Neural cell (in vitro differentiated cells): ENCODE measurements at regions not wholly inside any gene's neighbourhood (a gene's known extent, or its start where the extent isn't known, plus 50 kb on each side); places are given as distances from the start of the nearest gene placed in this dataset.
"Not testable (repeated sequence)": the region's sequence is repeated elsewhere in the genome, so short reads cannot be mapped to it uniquely, and the experiment has no call there.

Experiments used
- H2AFZ ChIP-seq: fragments of 200-600, 300-800 bp; sonication (generic), shearing (Covaris generic); 2 replicates; pipeline ENCODE4 v1.6.0; 2014; ENCODE audit warnings: low read depth, mild to moderate bottlenecking, antibody characterized with exemption, low read length, moderate library complexity
- H3F3A ChIP-seq: fragments of 200-600 bp; shearing (Covaris generic); 2 replicates; pipeline ENCODE4 v1.6.1; 2016; ENCODE audit warnings: mild to moderate bottlenecking, moderate library complexity, mixed read lengths, antibody characterized with exemption, low read length; ENCODE audit not compliant: insufficient read depth, poor library complexity, severe bottlenecking
- H3K27ac ChIP-seq: fragments of 200-600, 300-800 bp; sonication (generic), shearing (Covaris generic); 2 replicates; pipeline ENCODE4 v1.5.1; 2014; ENCODE audit warnings: mild to moderate bottlenecking, low read length, moderate library complexity
- H3K27me3 ChIP-seq: fragments of 300-800, 200-600 bp; sonication (generic), shearing (Covaris generic); 2 replicates; pipeline ENCODE4 v1.6.0; 2014; ENCODE audit warnings: mild to moderate bottlenecking, low read depth, low read length, moderate library complexity; ENCODE audit not compliant: insufficient read depth
- H3K36me3 ChIP-seq: fragments of 300-800, 200-600 bp; sonication (generic), shearing (Covaris generic); 2 replicates; pipeline ENCODE4 v1.5.1; 2014; ENCODE audit warnings: mild to moderate bottlenecking, antibody characterized with exemption, low read length, moderate library complexity; ENCODE audit not compliant: insufficient read depth
- H3K4me2 ChIP-seq: fragments of 300-800, 200-600 bp; sonication (generic), shearing (Covaris generic); 2 replicates; pipeline ENCODE4 v1.6.0; 2014; ENCODE audit warnings: mild to moderate bottlenecking, low read length
- H3K4me3 ChIP-seq: fragments of 300-800, 200-600 bp; sonication (generic), shearing (Covaris generic); 2 replicates; pipeline ENCODE4 v1.5.1; 2014; ENCODE audit warnings: mild to moderate bottlenecking, low read length, moderate library complexity
- H3K79me2 ChIP-seq: fragments of 200-600 bp; shearing (Covaris generic); replicated peaks from 2 replicates; pipeline ENCODE4 v1.6.0; 2014; ENCODE audit warnings: mild to moderate bottlenecking, low read length, moderate library complexity; ENCODE audit not compliant: insufficient read depth
- H3K9ac ChIP-seq: fragments of 300-800, 200-600 bp; sonication (generic), shearing (Covaris generic); 2 replicates; pipeline ENCODE4 v1.6.1; 2016; ENCODE audit warnings: mild to moderate bottlenecking, low read length, mixed read lengths
- H3K9me2 ChIP-seq: fragments of 200-600 bp; shearing (Covaris generic); 2 replicates; pipeline ENCODE4 v1.6.1; 2016; ENCODE audit warnings: mild to moderate bottlenecking, low read length, mixed read lengths; ENCODE audit not compliant: insufficient read depth
- H3K9me3 ChIP-seq: fragments of 200-600, 300-800 bp; sonication (generic), shearing (Covaris generic); 2 replicates; pipeline ENCODE4 v1.6.1; 2016; ENCODE audit warnings: mild to moderate bottlenecking, mixed run types, low read length, moderate library complexity, mixed read lengths
- H4K20me1 ChIP-seq: fragments of 200-600 bp; shearing (Covaris generic); 2 replicates; pipeline ENCODE4 v1.6.1; 2016; ENCODE audit warnings: mild to moderate bottlenecking, mixed run types; ENCODE audit not compliant: insufficient read depth
- EP300 ChIP-seq: fragments of 450-650 bp; conservative IDR thresholded peaks from 2 replicates; pipeline ENCODE4 v1.6.1; 2014; ENCODE audit warnings: antibody characterized with exemption, mild to moderate bottlenecking, moderate library complexity; ENCODE audit not compliant: poor library complexity, severe bottlenecking
- EZH2 ChIP-seq: fragments of 200-600, 300-800 bp; shearing (Covaris generic), sonication (generic); IDR thresholded peaks from 2 replicates; pipeline ENCODE4 v1.6.1; 2014; ENCODE audit warnings: antibody characterized with exemption, low read length, borderline replicate concordance, mild to moderate bottlenecking; ENCODE audit not compliant: insufficient read depth, poor library complexity, severe bottlenecking
- MXI1 ChIP-seq: fragments of 450-650 bp; conservative IDR thresholded peaks from 2 replicates; pipeline ENCODE4 v1.6.1; 2014; ENCODE audit warnings: antibody characterized with exemption, mild to moderate bottlenecking; ENCODE audit not compliant: poor library complexity, severe bottlenecking
- POLR2AphosphoS5 ChIP-seq: IDR thresholded peaks from 2 replicates; pipeline ENCODE4 v1.6.1; 2012
- RAD21 ChIP-seq: fragments of 450-650 bp; conservative IDR thresholded peaks from 2 replicates; pipeline ENCODE4 v1.6.1; 2014; ENCODE audit warnings: antibody characterized with exemption, mild to moderate bottlenecking, moderate library complexity
- TAF1 ChIP-seq: IDR thresholded peaks from 2 replicates; pipeline ENCODE4 v1.6.1; 2012; ENCODE audit warnings: low read depth
- TF ChIP-seq, protein P1 (sequence below): fragments of 450-650 bp; IDR thresholded peaks from 2 replicates; pipeline ENCODE4 v1.5.1; 2014; ENCODE audit warnings: antibody characterized with exemption, mild to moderate bottlenecking, moderate library complexity; ENCODE audit not compliant: poor library complexity, severe bottlenecking
- TF ChIP-seq, protein P2 (sequence below): IDR thresholded peaks from 2 replicates; pipeline ENCODE4 v1.6.1; 2012; ENCODE audit warnings: borderline replicate concordance

DNA sequence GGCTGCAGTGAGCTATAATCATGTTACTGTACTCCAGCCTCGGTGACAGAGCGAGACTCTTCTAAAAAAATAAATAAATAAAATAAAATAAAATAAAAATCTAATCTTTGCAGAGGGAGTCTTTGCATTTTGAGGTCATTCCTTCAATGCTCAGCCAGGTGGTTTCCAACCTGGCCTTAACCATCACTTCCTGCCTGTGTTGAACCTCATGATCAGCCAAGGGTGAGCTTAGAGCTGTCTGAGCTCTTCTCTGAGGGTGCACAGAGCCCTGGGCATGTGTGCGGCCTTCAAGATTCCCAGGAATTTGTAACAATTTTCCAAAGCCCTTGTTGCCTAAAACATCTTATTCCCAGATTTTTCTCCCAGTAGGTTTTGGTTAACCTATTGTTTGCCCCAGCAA is 94.3 kb downstream of the KCNJ12 start:
- H3K27ac ChIP-seq, H3K9me3 ChIP-seq, H3K9me2 ChIP-seq, H3K9ac ChIP-seq, H3K27me3 ChIP-seq, H2AFZ ChIP-seq, H3K4me3 ChIP-seq, H3K36me3 ChIP-seq, H3K4me2 ChIP-seq, H4K20me1 ChIP-seq, H3K79me2 ChIP-seq, H3F3A ChIP-seq: not testable (repeated sequence)

DNA sequence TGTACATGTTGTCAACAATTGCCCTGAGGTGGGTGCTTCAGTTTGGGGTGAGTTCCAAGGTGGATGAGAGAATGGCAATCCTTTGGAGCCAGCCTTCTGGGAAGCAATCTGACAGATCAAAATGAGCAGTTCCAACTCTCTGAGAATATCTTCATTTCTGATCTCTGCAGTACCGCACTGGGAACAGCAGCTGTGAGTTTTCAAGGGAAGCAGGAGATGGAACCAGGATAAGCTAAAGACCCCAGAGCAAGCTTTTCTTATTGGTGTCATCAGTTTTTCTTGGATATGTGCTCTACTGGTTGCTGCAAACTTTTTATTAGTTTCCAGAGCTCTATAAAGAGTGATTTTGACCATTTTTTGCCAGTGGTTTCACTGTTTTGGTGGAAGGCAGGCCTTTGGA is 94.7 kb downstream of the KCNJ12 start:
- Histone ChIP-seq H3K9ac (no peak overlapping the region), H3K36me3 (no peaks in the 10 kb centered on the region), H4K20me1 (no peaks in the 10 kb centered on the region), H3K79me2 (no peaks in the 10 kb centered on the region), H3K9me2 (no peaks in the 10 kb centered on the region), H3F3A (no peaks in the 10 kb centered on the region), H3K4me2 (no peak overlapping the region), H3K4me3 (no peak overlapping the region), H3K27ac (no peak overlapping the region), H3K27me3 (no peaks in the 10 kb centered on the region), H3K9me3 (no peaks in the 10 kb centered on the region), H2AFZ (no peak overlapping the region)
- TF ChIP-seq, protein P1, sequence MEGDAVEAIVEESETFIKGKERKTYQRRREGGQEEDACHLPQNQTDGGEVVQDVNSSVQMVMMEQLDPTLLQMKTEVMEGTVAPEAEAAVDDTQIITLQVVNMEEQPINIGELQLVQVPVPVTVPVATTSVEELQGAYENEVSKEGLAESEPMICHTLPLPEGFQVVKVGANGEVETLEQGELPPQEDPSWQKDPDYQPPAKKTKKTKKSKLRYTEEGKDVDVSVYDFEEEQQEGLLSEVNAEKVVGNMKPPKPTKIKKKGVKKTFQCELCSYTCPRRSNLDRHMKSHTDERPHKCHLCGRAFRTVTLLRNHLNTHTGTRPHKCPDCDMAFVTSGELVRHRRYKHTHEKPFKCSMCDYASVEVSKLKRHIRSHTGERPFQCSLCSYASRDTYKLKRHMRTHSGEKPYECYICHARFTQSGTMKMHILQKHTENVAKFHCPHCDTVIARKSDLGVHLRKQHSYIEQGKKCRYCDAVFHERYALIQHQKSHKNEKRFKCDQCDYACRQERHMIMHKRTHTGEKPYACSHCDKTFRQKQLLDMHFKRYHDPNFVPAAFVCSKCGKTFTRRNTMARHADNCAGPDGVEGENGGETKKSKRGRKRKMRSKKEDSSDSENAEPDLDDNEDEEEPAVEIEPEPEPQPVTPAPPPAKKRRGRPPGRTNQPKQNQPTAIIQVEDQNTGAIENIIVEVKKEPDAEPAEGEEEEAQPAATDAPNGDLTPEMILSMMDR = no peak
- TF ChIP-seq, protein P2, sequence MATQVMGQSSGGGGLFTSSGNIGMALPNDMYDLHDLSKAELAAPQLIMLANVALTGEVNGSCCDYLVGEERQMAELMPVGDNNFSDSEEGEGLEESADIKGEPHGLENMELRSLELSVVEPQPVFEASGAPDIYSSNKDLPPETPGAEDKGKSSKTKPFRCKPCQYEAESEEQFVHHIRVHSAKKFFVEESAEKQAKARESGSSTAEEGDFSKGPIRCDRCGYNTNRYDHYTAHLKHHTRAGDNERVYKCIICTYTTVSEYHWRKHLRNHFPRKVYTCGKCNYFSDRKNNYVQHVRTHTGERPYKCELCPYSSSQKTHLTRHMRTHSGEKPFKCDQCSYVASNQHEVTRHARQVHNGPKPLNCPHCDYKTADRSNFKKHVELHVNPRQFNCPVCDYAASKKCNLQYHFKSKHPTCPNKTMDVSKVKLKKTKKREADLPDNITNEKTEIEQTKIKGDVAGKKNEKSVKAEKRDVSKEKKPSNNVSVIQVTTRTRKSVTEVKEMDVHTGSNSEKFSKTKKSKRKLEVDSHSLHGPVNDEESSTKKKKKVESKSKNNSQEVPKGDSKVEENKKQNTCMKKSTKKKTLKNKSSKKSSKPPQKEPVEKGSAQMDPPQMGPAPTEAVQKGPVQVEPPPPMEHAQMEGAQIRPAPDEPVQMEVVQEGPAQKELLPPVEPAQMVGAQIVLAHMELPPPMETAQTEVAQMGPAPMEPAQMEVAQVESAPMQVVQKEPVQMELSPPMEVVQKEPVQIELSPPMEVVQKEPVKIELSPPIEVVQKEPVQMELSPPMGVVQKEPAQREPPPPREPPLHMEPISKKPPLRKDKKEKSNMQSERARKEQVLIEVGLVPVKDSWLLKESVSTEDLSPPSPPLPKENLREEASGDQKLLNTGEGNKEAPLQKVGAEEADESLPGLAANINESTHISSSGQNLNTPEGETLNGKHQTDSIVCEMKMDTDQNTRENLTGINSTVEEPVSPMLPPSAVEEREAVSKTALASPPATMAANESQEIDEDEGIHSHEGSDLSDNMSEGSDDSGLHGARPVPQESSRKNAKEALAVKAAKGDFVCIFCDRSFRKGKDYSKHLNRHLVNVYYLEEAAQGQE = no peak
- TF ChIP-seq EP300 (no peak), MXI1 (no peak), TAF1 (no peak), EZH2 (no peak), RAD21 (no peak)

DNA sequence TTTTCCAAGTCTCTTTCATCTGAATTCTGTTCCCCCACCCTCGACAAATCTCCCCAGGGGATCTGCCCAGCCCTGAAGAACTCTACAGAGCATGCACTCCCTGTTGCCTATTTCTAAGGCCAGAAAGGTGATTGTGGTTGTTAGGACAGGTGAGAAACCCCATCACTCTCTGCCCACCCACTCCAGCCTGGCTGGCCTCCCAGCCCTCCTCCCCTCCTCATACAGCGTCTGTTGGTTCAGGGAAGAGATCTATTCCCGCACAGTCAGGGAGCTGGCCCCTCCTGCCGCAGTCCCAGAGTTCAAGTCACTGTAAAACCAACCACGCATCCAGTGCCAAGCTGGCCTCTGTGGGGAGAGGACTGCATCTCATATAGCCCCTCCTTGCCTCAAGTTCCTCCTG is 98.7 kb downstream of the KCNJ12 start:
- Histone ChIP-seq H2AFZ (no peak overlapping the region), H3K36me3 (no peaks in the 10 kb centered on the region), H3F3A (no peaks in the 10 kb centered on the region), H4K20me1 (no peaks in the 10 kb centered on the region), H3K79me2 (no peaks in the 10 kb centered on the region), H3K4me3 (no peak overlapping the region), H3K9me3 (no peaks in the 10 kb centered on the region), H3K9me2 (no peaks in the 10 kb centered on the region), H3K4me2 (no peak overlapping the region), H3K9ac (no peak overlapping the region), H3K27ac (no peak overlapping the region), H3K27me3 (no peaks in the 10 kb centered on the region)
- no peak for TF ChIP-seq EZH2
- TF ChIP-seq RAD21 = no peak
- TF ChIP-seq EP300 = no peak
- no peak for TF ChIP-seq POLR2AphosphoS5
- TF ChIP-seq TAF1 = no peak
- TF ChIP-seq, protein P1 = no peak
- TF ChIP-seq, protein P2 = no peak
